Liver (tissue), 8 donors: ENCODE measurements at regions not wholly inside any gene's neighbourhood (a gene's known extent, or its start where the extent isn't known, plus 50 kb on each side); places are given as distances from the start of the nearest gene placed in this dataset.

Experiments used
- DNase-seq: peaks from one replicate; pipeline ENCODE4 v3.0.0-alpha.2; 2017; ENCODE audit warnings: low spot score
- H3K27ac ChIP-seq, 2 donors: one replicate each; pipeline ENCODE4 v1.7.0; 2013; ENCODE audit warnings: inconsistent platforms in 2 of 2, low read length in 2 of 2, control low read depth in 1 of 2, low read depth in 1 of 2, mild to moderate bottlenecking in 1 of 2
- H3K27me3 ChIP-seq, 4 donors: one replicate each; pipeline versions ENCODE4 v1.6.1 to v1.7.0; 2013; ENCODE audit warnings: low read length in 3 of 4, inconsistent platforms in 1 of 4, mild to moderate bottlenecking in 1 of 4, moderate library complexity in 1 of 4; ENCODE audit not compliant: control insufficient read depth in 4 of 4, insufficient read depth in 4 of 4
- H3K36me3 ChIP-seq, 4 donors: one replicate each; pipeline versions ENCODE4 v1.6.1 to v1.7.0; 2013; ENCODE audit warnings: low read length in 3 of 4, mild to moderate bottlenecking in 3 of 4, low read depth in 1 of 4, moderate library complexity in 1 of 4; ENCODE audit not compliant: control insufficient read depth in 4 of 4, insufficient read depth in 3 of 4
- H3K4me1 ChIP-seq, 4 donors: one replicate each; pipeline versions ENCODE4 v1.6.1 to v1.7.0; 2013; ENCODE audit warnings: low read length in 3 of 4, mild to moderate bottlenecking in 3 of 4, moderate library complexity in 1 of 4; ENCODE audit not compliant: control insufficient read depth in 4 of 4, insufficient read depth in 4 of 4
- H3K4me3 ChIP-seq, 3 donors: one replicate each; pipeline versions ENCODE4 v1.6.1 to v1.7.0; 2013; ENCODE audit warnings: low read length in 3 of 3, control low read depth in 1 of 3, low read depth in 1 of 3, mild to moderate bottlenecking in 1 of 3
- H3K9ac ChIP-seq, 2 donors: one replicate each; pipeline ENCODE4 v1.7.0; 2013; ENCODE audit warnings: low read length in 2 of 2, mild to moderate bottlenecking in 2 of 2, moderate library complexity in 2 of 2, control low read depth in 1 of 2, low read depth in 1 of 2
- H3K9me3 ChIP-seq, 4 donors: one replicate each; pipeline versions ENCODE4 v1.6.1 to v1.7.0; 2013; ENCODE audit warnings: low read length in 3 of 4; ENCODE audit not compliant: control insufficient read depth in 4 of 4
- CTCF ChIP-seq: fragments of 150-350 bp; IDR thresholded peaks from 2 replicates; pipeline ENCODE4 v1.5.1; 2017; ENCODE audit warnings: improper control_type of control experiment, low read depth, low read length; ENCODE audit not compliant: missing input control
- EGR1 ChIP-seq, 2 donors: IDR thresholded peaks; 2 replicates each; pipeline ENCODE4 v1.6.1; 2016 to 2018; ENCODE audit warnings: antibody characterized with exemption in 2 of 2, low read depth in 2 of 2
- FOXA1 ChIP-seq: IDR thresholded peaks from 2 replicates; pipeline ENCODE4 v1.6.1; 2016; ENCODE audit warnings: antibody characterized with exemption
- GABPA ChIP-seq, 2 donors: IDR thresholded peaks in 1 of 2; conservative IDR thresholded peaks in 1 of 2; 2 replicates each; pipeline ENCODE4 v1.6.1; 2016; ENCODE audit warnings: antibody characterized with exemption in 2 of 2, mild to moderate bottlenecking in 1 of 2, moderate library complexity in 1 of 2
- HNF4G ChIP-seq: IDR thresholded peaks from 2 replicates; pipeline ENCODE4 v1.6.1; 2016; ENCODE audit warnings: antibody characterized with exemption
- MAX ChIP-seq: IDR thresholded peaks from 2 replicates; pipeline ENCODE4 v1.6.1; 2016; ENCODE audit warnings: antibody characterized with exemption
- NR2F2 ChIP-seq: IDR thresholded peaks from 2 replicates; pipeline ENCODE4 v1.6.1; 2016; ENCODE audit warnings: antibody characterized with exemption
- REST ChIP-seq: IDR thresholded peaks from 2 replicates; pipeline ENCODE4 v1.6.1; 2016; ENCODE audit warnings: antibody characterized with exemption, mild to moderate bottlenecking
- RXRA ChIP-seq, 2 donors: IDR thresholded peaks; 2 replicates each; pipeline ENCODE4 v1.6.1; 2017 to 2018; ENCODE audit warnings: antibody characterized with exemption in 2 of 2, mild to moderate bottlenecking in 1 of 2
- SP1 ChIP-seq: IDR thresholded peaks from 2 replicates; pipeline ENCODE4 v1.6.1; 2018; ENCODE audit warnings: antibody characterized with exemption, mild to moderate bottlenecking
- YY1 ChIP-seq: IDR thresholded peaks from 2 replicates; pipeline ENCODE4 v1.6.1; 2016; ENCODE audit warnings: antibody characterized with exemption, mild to moderate bottlenecking
- ZBTB33 ChIP-seq: IDR thresholded peaks from 2 replicates; pipeline ENCODE4 v1.6.1; 2016; ENCODE audit warnings: antibody characterized with exemption
- WGBS: extraction: QIAGEN DNeasy Blood & Tissue Kit; methylation state at CpG from one replicate; pipeline ENCODE4 v1.1.7; 2013; 5-methylcytosine and 5-hydroxymethylcytosine counted together
- donor health status: healthy.
- donor health status: healthy.
- donor health status: healthy.
- donor health status: healthy.
- donor health status: healthy.

- TF ChIP-seq GABPA (IDR thresholded peaks at IDR 0.05 in 1 of 2, conservative IDR thresholded peaks at IDR 0.05 in 1 of 2) (no peak), RXRA (IDR thresholded peaks at IDR 0.05) (no peak), HNF4G (no peak), MAX (no peak), FOXA1 (no peak), REST (no peak), EGR1 (IDR thresholded peaks at IDR 0.05; ENCODE audit: low read depth in 2 of 2) (no peak), SP1 (no peak), ZBTB33 (no peak), CTCF (no peak), YY1 (no peak)
- Histone ChIP-seq H3K4me1 (no peaks in the 10 kb centered on the region), H3K27ac (no peak overlapping the region), H3K4me3 (no peak overlapping the region), H3K9me3 (no peaks in the 10 kb centered on the region), H3K27me3 (no peaks in the 10 kb centered on the region), H3K36me3 (no peaks in the 10 kb centered on the region), H3K9ac (no peak overlapping the region)
- DNase-seq = no peak
Measured at GRCh38 chr10:36175954-36176353, 533.9 kb upstream of the FZD8 start.

- TF ChIP-seq NR2F2 (peak; percentile 51), HNF4G (no peak)
- H3K36me3 ChIP-seq = no peaks in the 10 kb centered on the region
- no peak overlapping the region for H3K27ac ChIP-seq
- no peaks in the 10 kb centered on the region for H3K4me1 ChIP-seq
- H3K9ac ChIP-seq = no peak overlapping the region
- no peak for DNase-seq
- no peak overlapping the region for H3K4me3 ChIP-seq
- H3K9me3 ChIP-seq = no peaks in the 10 kb centered on the region
- WGBS = 60% methylated on average over 4 of the region's 4 CpGs
- no peaks in the 10 kb centered on the region for H3K27me3 ChIP-seq
Measured at GRCh38 chr10:36173364-36173763, 531.3 kb upstream of the FZD8 start.
